GM12873 (cell line): ENCODE measurements at regions not wholly inside any gene's neighbourhood (a gene's known extent, or its start where the extent isn't known, plus 50 kb on each side); places are given as distances from the start of the nearest gene placed in this dataset.

Source experiments
- TF ChIP-seq, protein P1 (sequence below): IDR thresholded peaks from 2 replicates; pipeline ENCODE4 v1.5.1; 2012; ENCODE audit warnings: low read depth, mild to moderate bottlenecking, moderate library complexity, low read length, control low read depth; ENCODE audit not compliant: insufficient read depth; ENCODE audit errors: missing control alignments

DNA sequence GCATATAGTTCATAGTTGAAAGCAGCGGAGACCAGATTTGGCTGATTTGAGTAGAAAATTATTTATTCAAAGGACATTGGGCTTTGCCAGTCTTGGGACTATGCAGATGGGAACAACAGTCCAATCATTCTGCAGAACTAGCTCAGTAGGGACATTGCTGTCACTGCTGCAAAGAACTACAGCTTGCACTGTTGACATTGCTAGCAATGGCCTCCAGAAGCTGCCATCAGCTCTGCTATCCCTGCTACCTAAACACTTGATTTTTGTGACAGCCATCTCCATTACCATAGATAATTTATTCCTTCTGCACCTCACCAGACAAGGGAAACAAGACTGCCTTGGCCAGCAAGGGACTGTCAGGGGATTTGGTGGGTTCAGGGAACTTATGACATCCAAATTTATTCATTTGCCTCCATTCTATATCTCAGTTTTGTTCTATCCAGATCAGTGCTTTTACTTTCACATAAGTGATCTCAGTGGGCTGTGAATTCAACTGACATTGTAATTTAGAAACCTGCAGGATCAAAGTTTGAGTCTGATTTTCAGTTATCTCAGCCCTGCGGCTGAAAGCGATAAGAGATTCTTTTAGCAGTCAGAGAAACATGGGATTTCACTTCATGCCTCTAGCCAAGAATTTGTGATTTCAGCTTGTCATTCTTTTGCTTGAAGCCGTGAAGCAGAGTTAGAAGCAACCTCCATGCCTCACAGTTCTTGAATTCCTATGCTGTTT, 136.7 kb upstream of the FBXO33 start:
- TF ChIP-seq, protein P1, sequence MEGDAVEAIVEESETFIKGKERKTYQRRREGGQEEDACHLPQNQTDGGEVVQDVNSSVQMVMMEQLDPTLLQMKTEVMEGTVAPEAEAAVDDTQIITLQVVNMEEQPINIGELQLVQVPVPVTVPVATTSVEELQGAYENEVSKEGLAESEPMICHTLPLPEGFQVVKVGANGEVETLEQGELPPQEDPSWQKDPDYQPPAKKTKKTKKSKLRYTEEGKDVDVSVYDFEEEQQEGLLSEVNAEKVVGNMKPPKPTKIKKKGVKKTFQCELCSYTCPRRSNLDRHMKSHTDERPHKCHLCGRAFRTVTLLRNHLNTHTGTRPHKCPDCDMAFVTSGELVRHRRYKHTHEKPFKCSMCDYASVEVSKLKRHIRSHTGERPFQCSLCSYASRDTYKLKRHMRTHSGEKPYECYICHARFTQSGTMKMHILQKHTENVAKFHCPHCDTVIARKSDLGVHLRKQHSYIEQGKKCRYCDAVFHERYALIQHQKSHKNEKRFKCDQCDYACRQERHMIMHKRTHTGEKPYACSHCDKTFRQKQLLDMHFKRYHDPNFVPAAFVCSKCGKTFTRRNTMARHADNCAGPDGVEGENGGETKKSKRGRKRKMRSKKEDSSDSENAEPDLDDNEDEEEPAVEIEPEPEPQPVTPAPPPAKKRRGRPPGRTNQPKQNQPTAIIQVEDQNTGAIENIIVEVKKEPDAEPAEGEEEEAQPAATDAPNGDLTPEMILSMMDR = no peak

DNA sequence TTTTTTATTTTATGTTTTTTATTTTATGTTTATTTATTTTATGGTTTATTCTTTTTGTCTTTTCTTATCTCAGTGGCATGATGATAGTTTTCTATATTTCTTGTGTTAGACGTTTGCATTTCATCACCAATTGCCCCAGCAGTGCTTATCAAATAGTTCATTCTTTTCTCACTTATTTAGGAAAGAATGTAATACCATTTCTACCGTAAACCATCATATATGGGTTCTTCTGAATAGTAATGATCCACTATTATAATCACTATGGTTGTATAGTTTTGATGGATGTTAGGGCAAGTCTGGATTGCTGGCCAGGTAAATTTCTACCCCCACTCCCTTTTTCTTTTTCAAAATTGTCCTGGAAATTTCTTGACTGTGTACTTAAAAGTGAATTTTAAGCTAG, 134.6 kb upstream of the FBXO33 start:
- TF ChIP-seq, protein P1 = no peak

DNA sequence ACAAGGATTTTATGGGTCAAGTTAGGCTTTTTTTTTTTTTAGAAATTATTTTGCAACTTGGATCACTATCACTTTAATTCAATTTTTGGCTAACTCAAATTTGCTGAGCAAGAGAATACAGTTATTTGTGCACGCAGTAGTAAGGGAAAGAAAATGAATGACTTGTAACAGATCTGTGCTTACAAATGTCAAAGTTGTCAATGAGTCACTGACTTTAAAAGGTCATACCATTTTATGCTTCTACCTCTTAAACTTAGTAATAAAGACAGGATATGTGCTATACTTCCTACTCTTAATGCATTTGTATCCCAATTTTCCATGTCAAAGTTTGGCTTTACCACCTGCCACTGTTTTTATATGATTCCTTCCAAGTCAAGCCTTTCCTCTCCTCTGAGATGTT, 131.1 kb upstream of the FBXO33 start:
- TF ChIP-seq, protein P1 = no peak

DNA sequence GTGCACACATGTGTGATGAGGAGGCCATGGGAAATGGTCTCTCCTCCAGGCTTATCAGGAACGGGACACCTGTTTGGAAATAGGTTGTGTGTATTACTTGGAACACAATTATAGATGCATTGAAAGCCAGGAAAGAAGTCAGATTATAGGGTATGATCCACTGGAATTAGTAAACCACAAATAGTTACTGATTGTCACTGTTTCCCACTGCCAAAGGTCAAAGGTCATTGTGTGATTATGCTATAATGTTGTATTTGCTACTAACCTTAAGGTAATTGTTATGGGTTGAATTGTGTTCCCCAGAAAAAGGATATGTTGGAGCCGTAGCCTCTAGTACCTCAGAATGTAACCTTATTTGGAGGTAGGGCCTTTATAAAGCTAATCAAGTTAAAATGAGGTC, 129.9 kb upstream of the FBXO33 start:
- TF ChIP-seq, protein P1 = no peak

DNA sequence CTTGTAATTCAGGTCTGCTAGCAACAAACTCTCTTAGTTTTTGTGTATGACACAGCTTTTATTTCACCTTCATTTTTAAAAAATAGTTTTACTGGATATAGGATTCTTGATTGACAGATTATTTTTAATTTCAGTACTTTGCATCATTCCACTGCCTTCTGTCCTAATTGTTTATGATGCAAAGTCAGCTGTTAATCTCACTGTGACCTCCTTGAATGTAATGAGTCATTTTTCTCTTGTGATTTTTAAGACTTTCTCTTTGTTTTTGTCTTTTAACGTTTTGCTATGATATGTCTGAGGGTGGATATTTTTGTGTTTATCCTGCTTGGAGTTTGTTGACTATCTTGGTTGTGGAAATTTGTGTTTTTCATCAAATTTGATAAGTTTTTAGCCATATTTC, 126.3 kb upstream of the FBXO33 start:
- TF ChIP-seq, protein P1 = no peak

DNA sequence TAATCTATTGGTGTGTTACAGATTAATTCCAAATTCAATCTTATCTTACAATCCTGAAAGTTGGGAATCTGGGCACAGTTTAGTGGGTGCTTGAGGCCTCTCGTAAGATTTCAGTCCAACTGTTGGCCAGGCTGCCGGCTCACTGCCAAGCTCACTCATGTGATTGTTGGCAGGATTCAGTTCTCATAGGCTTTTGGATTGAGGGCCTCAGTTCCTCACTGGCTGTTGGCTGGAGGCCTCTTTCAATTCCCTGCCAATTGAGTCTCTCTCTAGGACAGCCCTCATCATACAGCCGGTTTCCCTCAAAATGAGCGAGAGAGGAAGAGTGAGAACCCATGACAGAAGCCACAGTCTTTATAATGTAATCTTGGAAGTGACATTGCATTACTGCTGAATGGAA, 123.5 kb upstream of the FBXO33 start:
- TF ChIP-seq, protein P1 = no peak

DNA sequence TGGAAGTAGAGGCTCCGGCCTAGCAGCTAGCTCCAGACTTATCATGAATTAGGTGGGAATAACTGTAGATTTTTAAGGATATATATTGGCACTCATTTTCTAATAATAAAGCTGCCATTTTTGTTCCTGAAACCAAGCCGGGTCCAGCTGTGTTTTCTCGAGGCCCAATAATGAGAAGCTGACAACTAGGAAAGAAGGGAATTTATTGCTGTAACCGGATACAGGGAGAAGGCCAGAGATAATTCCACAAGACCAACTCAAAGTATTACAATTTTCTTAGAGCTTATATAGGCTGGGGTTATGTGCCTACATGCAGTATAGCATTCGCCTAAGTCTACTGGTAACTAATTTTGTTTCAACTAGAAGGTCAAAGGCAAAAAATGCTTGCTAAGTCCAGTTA, 122.3 kb upstream of the FBXO33 start:
- TF ChIP-seq, protein P1 = no peak

DNA sequence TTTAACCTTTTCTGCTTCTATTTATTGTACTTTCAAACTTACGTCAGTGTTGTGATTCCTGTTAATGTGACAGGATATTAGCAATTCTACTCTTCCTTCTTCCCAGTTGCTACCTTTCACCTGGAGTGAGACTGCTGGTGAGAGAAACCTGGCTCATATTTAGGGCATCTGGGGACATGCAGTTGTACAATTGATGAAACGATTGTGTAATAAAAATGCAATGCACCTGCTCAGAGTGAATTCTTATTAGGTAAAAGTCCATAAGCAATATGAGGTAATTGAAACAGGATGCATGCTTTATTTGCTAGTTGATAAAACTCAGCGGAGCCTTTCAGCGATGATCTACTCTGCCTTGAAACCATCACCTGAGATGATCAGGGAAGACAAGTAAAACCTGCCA, 116.1 kb upstream of the FBXO33 start:
- TF ChIP-seq, protein P1 = no peak
